HG02938 (cell line): ENCODE measurements at regions not wholly inside any gene's neighbourhood (a gene's known extent, or its start where the extent isn't known, plus 50 kb on each side); places are given as distances from the start of the nearest gene placed in this dataset.
"Not testable (repeated sequence)": the region's sequence is repeated elsewhere in the genome, so short reads cannot be mapped to it uniquely, and the experiment has no call there.

Source experiments
- ATAC-seq: cut with Tn5 transposase; IDR thresholded peaks from one replicate; pipeline ENCODE4 v1.9.1; 2021; ENCODE audit warnings: mild to moderate bottlenecking, moderate library complexity; ENCODE audit not compliant: unreplicated experiment

DNA sequence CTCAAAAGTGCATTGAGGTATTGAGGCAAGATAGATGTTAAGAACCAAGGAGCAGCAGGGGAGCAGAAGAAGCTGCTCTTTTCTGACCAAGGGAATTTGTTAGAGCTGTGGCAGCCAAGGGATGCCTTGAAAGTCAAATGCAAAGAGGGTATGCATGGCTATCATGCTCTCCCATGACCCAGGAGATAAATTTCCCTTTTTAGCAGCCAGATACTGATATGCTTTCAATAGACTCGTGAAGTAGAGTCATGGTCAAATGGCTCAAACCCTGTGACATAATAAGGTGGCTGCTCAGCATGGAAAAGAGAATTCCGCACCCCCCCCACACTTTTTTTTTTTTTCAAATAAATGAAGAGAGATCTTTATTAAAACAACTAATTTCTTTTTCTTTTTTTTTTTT lies 180.9 kb upstream of the ACTBL2 start:
- ATAC-seq = no peak

DNA sequence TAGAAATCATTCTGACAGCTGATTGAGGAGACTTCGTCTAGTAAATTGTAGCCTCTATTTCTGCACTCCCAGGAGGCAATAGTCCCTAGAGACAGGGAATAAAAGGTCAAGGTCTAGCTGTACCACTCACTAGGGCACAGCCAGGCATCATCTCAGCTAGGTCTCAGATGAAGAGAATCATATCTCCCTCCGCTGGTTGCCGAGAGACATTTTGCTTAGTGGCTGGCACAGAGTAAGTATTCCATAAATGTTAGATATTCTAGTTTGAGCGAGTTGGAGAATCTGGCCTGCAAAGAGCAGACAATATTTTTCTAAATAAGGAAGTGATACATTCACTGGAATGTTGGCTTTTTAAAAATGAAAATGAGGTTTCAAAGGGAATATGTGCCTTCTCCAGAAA lies 180.4 kb upstream of the ACTBL2 start:
- no peak for ATAC-seq

DNA sequence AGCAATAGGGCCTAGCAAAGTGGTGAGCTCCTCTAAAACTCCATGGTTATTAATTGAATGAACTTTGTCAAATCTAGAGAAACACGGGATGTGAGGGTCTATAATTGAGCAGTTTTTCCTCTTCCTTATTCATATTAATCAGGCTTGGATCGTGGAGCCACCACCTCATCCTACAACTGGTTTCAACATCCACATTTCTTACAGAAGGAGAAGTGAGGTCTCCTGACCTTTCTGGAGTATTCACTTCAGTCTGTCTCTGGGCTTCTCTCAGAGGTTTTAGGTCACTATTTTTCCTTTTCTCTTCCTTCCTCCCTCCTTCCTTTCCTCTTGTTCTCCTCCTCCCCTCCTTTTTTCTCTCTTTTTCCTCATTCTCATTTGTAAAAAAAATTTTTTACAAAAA lies 177.3 kb upstream of the ACTBL2 start:
- no peak for ATAC-seq

GRCh38 chr5:57658018-57658417 lies 175.4 kb upstream of the ACTBL2 start:
- no peak for ATAC-seq

GRCh38 chr5:57655228-57655627 lies 172.6 kb upstream of the ACTBL2 start:
- no peak for ATAC-seq

DNA sequence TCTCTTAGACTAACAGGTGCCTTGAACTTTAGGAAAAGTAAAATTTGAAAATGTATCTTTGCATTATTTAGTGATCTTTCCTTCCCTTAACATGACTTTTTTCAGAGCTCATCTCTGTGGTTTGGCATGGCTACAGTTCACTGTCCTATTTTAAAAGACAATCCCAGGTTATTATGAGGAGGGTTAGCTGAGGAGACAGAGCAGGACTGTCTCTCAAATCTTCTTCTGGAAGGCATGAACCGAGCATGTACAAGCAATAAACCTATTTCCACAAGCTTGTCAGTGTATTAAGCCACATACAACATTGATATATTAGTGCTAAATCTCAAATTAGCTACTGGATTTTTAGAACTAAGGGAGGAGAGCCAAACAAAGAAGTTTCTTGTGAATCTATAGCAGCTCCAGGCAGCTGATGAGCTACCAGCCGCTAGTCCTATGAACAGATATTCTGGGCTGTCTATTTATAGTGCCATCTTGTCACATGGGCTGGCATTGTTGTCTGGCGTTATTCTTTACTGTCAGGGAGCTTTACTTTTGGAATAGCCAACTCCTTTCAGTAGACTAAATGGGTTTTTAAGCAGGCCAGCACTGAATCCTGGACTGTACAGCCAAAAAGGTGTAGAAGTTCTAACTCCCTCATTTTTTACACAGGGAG lies 171.2 kb upstream of the ACTBL2 start:
- ATAC-seq = no peak

- ATAC-seq = no peak
Observed at GRCh38 chr5:57651127-57651526, 168.5 kb upstream of the ACTBL2 start.

DNA sequence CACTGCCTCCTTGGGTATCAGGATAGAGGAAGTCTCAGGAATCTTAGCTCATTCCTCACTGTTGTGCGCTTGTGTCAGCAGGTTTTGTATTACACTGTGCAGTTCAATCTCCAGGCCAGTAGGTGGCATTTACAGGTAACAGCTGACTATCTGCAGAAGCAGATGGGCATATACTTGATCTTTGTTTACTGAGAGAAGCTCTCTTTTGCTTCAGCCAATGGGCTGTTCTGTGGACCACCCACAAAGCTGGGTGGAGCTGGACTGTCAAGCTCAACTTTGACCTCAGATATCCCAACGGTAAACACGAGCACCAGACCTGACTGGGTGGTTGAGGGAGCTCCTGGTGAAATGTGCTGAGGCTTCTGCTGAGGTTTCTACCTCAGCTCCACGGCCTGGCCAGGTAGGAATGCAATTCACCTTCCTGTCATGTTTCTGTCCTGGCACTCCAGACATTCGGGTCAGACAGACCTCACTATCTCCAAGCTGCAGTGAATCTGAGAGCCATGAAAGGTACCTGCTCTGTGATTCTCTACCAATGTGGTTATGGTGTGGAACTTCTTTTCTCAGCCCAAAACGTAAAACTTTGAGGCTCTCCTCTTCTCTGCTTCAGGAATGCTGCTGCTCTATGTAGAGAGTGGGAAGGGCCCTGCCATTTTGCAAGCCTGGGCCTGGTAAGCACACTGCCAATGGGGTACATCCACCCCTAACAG lies 167.9 kb upstream of the ACTBL2 start:
- ATAC-seq = peak; percentile 97

DNA sequence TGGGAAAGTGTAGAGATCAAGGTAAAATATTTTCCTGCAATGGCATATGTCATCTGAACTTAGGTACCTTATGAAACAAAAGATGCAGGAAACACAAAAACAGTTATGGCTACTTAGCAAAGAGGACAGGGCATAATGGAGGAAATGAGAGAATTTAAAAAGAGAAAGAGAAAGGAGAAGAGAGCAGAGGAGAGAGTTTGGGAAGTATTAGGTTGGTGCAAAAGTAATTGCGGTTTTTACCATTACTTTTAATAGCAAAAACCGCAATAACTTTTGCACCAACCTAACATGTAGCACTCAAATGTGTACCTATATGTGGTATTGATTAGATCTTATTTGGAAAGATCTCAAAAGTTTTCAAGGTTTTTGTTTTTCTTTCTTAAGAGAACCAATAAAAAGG lies 160.1 kb upstream of the ACTBL2 start:
- ATAC-seq = no peak

DNA sequence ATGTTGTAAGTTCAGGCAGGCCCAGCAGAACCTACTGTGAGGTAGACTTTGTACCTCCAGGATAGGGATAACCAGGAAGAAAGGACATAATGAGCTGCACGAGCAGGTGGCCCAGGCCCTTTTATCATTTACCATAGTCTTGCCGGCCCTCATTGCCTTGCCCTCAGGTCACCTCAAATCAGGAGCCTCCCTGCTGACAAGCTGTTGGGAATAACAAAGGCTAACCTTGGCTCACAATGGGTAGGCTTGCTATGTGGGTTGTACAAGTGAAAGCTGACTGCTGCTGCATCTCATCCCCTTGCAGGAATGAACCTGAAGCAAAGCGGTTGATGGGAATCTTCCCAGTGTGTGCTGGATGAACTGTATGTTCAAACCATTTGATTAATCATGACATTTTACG lies 159.5 kb upstream of the ACTBL2 start:
- ATAC-seq = no peak

DNA sequence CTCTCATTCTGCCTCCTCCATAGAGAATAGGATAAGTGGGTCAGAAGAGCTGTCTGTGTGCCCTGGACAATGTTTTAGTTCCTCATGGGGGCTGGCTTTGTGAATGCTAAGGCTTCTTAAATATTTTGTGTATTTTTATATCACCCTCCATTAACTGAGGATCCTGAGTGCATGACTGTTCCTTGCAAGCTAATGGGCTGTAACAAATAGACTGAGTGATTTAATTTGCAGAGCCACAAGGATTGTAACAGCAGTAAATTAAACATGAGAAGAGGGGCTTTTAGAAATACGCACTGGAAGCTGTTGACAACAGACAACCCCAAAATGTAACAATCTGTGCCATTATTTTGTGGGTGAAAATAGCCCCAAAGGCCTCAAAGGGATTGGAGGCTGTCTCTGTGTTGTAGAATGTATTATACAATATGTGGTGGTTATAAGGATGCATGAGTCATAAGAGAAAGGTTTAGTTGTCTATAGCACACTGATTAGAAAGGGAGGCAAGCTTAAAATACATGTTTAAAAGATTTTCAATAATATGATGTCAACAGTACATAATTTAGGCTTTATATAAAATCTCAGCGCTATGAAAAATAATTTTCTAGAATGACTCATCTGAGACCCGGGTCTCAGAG lies 152.7 kb upstream of the ACTBL2 start:
- no peak for ATAC-seq

DNA sequence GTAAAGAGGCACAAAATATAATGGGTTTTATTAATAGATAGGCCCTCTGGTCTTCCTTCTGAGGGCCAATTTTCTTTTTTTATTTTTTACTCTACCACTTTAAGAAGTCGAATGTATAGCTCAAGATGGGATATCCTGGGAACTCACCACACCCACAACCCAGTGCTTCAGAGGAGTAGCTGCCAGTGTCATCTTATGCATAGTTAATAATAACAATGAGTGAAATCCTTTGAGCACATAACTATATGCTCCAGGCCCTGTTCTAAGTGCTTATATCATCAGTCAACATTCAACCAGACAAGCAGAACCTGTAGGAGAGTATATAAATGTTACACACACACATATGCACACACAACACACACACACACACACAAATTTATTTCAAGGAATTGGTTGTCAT lies 150.3 kb upstream of the ACTBL2 start:
- ATAC-seq = no peak

DNA sequence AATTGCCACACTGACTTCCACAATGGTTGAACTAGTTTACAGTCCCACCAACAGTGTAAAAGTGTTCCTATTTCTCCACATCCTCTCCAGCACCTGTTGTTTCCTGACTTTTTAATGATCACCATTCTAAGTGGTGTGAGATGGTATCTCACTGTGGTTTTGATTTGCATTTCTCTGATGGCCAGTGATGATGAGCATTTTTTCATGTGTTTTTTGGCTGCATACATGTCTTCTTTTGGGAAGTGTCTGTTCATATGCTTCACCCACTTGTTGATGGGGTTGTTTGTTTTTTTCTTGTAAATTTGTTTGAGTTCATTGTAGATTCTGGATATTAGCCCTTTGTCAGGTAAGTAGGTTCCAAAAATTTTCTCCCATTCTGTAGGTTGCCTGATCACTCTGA lies 148.5 kb upstream of the ACTBL2 start:
- ATAC-seq = not testable (repeated sequence)

DNA sequence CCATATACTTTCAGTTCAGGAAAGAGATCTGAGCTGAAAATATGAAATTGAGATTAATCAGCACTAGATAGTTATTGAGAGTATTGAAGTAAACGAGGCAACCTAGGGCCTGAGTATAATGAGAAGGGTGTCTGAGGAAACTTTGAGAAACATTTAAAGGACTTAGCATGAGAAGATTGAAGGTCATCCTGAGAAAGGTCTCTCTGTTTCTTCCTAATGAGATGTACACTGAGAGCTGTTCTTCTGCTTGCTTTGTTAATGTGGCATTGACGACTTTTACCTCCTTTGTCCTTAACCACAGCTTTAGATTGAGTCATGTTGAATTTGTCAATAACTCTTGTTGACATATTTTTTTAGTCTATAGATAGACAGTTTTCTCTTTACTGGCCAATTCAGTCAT lies 145.1 kb upstream of the ACTBL2 start:
- ATAC-seq = no peak

GRCh38 chr5:57626703-57627102 lies 144.1 kb upstream of the ACTBL2 start:
- ATAC-seq = no peak

- no peak for ATAC-seq
Observed at GRCh38 chr5:57621624-57622023, 139.0 kb upstream of the ACTBL2 start.

- ATAC-seq = no peak
Observed at GRCh38 chr5:57618767-57619381, 136.3 kb upstream of the ACTBL2 start.

GRCh38 chr5:57613741-57614140 lies 131.1 kb upstream of the ACTBL2 start:
- ATAC-seq = no peak

DNA sequence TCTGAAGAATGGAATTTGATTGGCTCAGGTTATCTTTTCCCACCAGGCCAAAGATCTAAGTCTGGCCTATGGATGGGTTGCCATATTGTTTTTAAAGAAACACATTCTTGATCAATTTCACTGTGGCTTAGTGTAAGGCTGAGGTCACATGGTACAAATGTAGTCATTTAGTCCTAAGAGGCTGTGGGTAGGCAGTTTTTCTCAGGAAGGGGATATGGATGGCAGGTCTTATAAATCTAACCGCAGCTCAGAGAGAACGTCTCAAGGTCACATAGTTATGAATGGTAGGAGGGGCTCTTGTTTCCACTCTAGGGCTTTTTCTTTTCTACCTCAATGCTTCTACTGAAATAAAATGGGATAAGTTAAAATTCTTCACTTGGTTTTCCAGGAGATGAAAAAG lies 128.6 kb upstream of the ACTBL2 start:
- no peak for ATAC-seq

- no peak for ATAC-seq
Observed at GRCh38 chr5:57608542-57608941, 125.9 kb upstream of the ACTBL2 start.

- ATAC-seq = no peak
Observed at GRCh38 chr5:57601996-57602395, 119.4 kb upstream of the ACTBL2 start.

DNA sequence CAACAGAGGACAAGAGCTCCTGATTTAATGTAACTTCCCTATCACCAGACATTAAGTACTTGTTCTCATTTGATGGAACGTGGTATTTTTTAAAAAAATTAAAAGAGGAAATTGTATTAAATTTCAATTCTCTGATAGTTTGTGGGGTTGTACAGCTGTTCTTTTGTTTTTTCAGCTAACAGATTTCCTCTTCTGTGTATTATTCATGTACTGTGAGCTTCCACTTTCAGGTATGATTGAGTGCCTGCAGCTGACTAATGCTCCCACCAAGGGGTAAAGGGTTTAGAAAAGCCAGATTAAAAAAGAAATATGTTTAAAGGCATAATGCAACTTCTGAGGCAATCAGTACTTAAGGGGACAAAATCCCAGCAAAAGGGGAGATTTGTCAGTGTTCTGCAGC lies 117.7 kb upstream of the ACTBL2 start:
- no peak for ATAC-seq
